ENCODE measurements at regions not wholly inside any gene's neighbourhood (a gene's known extent, or its start where the extent isn't known, plus 50 kb on each side); places are given as distances from the start of the nearest gene placed in this dataset.
A peak's percentile ranks its signal among the peaks of the same experiment; 100 is the strongest.
"Not testable (repeated sequence)": the region's sequence is repeated elsewhere in the genome, so short reads cannot be mapped to it uniquely, and the experiment has no call there.

- H3K4me1 ChIP-seq (ENCODE audit: control insufficient read depth, insufficient read depth, low read length): no peaks in the 10 kb centered on the region
- no peak overlapping the region for H3K4me3 ChIP-seq (ENCODE audit: low read depth, low read length)
- TF ChIP-seq SETDB1 (IDR thresholded peaks at IDR 0.05; ENCODE audit: insufficient read length, low read length) (peak; percentile 85), ZNF121 (tag by site-specific recombination; IDR thresholded peaks at IDR 0.05) (no peak)
- no peaks in the 10 kb centered on the region for H3K9me3 ChIP-seq (ENCODE audit: control insufficient read depth, insufficient read depth, low read depth, low read length)
- ChIA-PET POLR2A (no interaction called here), CTCF (no interaction called here)
- no peaks in the 10 kb centered on the region for H3K36me3 ChIP-seq (ENCODE audit: control insufficient read depth in 2 of 2, insufficient read depth in 1 of 2, low read length in 2 of 2)
- no peak overlapping the region for H3K27ac ChIP-seq (ENCODE audit: extremely low read depth, low read depth, low read length)
Observed at GRCh38 chr2:105665480-105665879, 79.2 kb upstream of the NCK2 start.

DNA sequence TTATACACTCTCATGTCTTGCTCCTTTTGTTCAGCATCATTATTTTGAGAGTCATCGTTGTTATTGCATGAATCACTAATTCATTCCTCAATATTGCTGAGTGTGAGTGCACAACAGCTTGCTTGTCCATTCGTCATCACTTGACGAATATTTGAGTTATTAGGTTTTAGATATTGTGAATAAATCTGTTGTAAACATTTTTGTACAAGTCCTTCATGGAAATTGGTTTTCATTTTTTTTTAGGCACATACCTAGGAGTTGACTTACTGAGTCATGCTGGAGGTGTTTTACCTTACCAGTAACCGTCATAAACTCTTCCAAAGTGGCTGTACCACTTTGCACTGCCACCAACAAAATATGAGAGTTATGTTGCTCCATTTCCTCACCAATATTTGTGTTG lies 84.2 kb upstream of the NCK2 start:
- Histone ChIP-seq H3K4me1 (ENCODE audit: control insufficient read depth, insufficient read depth, low read length) (no peaks in the 10 kb centered on the region), H3K4me3 (ENCODE audit: low read depth, low read length) (no peak overlapping the region), H3K27ac (ENCODE audit: extremely low read depth, low read depth, low read length) (no peak overlapping the region), H3K36me3 (ENCODE audit: control insufficient read depth in 2 of 2, insufficient read depth in 1 of 2, low read length in 2 of 2) (no peaks in the 10 kb centered on the region), H3K9me3 (ENCODE audit: control insufficient read depth, insufficient read depth, low read depth, low read length) (no peaks in the 10 kb centered on the region)
- POLR2A ChIA-PET: no interaction called here
- TF ChIP-seq ZBTB8A (tag by site-specific recombination; IDR thresholded peaks at IDR 0.05) (no peak), PRDM1 (tag by site-specific recombination; IDR thresholded peaks at IDR 0.05) (no peak), ZSCAN5A (tag by site-specific recombination; IDR thresholded peaks at IDR 0.05) (no peak), ZNF571 (tag by site-specific recombination; IDR thresholded peaks at IDR 0.05) (no peak), OVOL3 (tag by site-specific recombination; IDR thresholded peaks at IDR 0.05) (no peak), ZNF2 (tag by site-specific recombination; IDR thresholded peaks at IDR 0.05) (no peak), ZNF433 (tag by site-specific recombination; IDR thresholded peaks at IDR 0.05; ENCODE audit: low read depth) (no peak), ZNF670 (tag by site-specific recombination; IDR thresholded peaks at IDR 0.05; ENCODE audit: low read depth) (no peak)
- TF ChIP-seq, protein P1, sequence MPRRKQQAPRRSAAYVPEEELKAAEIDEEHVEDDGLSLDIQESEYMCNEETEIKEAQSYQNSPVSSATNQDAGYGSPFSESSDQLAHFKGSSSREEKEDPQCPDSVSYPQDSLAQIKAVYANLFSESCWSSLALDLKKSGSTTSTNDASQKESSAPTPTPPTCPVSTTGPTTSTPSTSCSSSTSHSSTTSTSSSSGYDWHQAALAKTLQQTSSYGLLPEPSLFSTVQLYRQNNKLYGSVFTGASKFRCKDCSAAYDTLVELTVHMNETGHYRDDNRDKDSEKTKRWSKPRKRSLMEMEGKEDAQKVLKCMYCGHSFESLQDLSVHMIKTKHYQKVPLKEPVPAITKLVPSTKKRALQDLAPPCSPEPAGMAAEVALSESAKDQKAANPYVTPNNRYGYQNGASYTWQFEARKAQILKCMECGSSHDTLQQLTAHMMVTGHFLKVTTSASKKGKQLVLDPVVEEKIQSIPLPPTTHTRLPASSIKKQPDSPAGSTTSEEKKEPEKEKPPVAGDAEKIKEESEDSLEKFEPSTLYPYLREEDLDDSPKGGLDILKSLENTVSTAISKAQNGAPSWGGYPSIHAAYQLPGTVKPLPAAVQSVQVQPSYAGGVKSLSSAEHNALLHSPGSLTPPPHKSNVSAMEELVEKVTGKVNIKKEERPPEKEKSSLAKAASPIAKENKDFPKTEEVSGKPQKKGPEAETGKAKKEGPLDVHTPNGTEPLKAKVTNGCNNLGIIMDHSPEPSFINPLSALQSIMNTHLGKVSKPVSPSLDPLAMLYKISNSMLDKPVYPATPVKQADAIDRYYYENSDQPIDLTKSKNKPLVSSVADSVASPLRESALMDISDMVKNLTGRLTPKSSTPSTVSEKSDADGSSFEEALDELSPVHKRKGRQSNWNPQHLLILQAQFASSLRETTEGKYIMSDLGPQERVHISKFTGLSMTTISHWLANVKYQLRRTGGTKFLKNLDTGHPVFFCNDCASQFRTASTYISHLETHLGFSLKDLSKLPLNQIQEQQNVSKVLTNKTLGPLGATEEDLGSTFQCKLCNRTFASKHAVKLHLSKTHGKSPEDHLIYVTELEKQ (tag by site-specific recombination; IDR thresholded peaks at IDR 0.05; ENCODE audit: borderline replicate concordance): no peak
- CTCF ChIA-PET: no interaction called here

- H3K4me3 ChIP-seq (ENCODE audit: low read depth, low read length); H3K36me3 ChIP-seq (ENCODE audit: control insufficient read depth in 2 of 2, insufficient read depth in 1 of 2, low read length in 2 of 2); H3K27ac ChIP-seq (ENCODE audit: extremely low read depth, low read depth, low read length); POLR2A ChIA-PET; CTCF ChIA-PET; H3K9me3 ChIP-seq (ENCODE audit: control insufficient read depth, insufficient read depth, low read depth, low read length); H3K4me1 ChIP-seq (ENCODE audit: control insufficient read depth, insufficient read depth, low read length): not testable (repeated sequence)
Observed at GRCh38 chr2:105655723-105656606, 88.7 kb upstream of the NCK2 start.

GRCh38 chr2:105655244-105655643 lies 89.5 kb upstream of the NCK2 start:
- H3K27ac ChIP-seq (ENCODE audit: extremely low read depth, low read depth, low read length): no peak overlapping the region
- ChIA-PET POLR2A (no interaction called here), CTCF (no interaction called here)

More at GRCh38 chr2:105655244-105655643, 89.5 kb upstream of the NCK2 start:
- Histone ChIP-seq H3K36me3 (ENCODE audit: control insufficient read depth in 2 of 2, insufficient read depth in 1 of 2, low read length in 2 of 2) (no peaks in the 10 kb centered on the region), H3K9me3 (ENCODE audit: control insufficient read depth, insufficient read depth, low read depth, low read length) (no peaks in the 10 kb centered on the region), H3K4me1 (ENCODE audit: control insufficient read depth, insufficient read depth, low read length) (peaks cover 3% of the 10 kb centered on the region; the same call in 1 of the 2 replicates), H3K4me3 (ENCODE audit: low read depth, low read length) (no peak overlapping the region)
- TF ChIP-seq ZNF629 (tag by site-specific recombination; IDR thresholded peaks at IDR 0.05) (no peak), ZNF350 (tag by site-specific recombination; IDR thresholded peaks at IDR 0.05) (no peak), ZBTB7A (tag by site-specific recombination; IDR thresholded peaks at IDR 0.05; ENCODE audit: low read depth) (no peak), ZNF121 (tag by site-specific recombination; IDR thresholded peaks at IDR 0.05) (no peak), ZNF658 (tag by site-specific recombination; IDR thresholded peaks at IDR 0.05) (no peak)
- TF ChIP-seq, protein P2, sequence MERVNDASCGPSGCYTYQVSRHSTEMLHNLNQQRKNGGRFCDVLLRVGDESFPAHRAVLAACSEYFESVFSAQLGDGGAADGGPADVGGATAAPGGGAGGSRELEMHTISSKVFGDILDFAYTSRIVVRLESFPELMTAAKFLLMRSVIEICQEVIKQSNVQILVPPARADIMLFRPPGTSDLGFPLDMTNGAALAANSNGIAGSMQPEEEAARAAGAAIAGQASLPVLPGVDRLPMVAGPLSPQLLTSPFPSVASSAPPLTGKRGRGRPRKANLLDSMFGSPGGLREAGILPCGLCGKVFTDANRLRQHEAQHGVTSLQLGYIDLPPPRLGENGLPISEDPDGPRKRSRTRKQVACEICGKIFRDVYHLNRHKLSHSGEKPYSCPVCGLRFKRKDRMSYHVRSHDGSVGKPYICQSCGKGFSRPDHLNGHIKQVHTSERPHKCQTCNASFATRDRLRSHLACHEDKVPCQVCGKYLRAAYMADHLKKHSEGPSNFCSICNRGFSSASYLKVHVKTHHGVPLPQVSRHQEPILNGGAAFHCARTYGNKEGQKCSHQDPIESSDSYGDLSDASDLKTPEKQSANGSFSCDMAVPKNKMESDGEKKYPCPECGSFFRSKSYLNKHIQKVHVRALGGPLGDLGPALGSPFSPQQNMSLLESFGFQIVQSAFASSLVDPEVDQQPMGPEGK (tag by site-specific recombination; IDR thresholded peaks at IDR 0.05): no peak
